HG02610 (cell line): ENCODE measurements at regions not wholly inside any gene's neighbourhood (a gene's known extent, or its start where the extent isn't known, plus 50 kb on each side); places are given as distances from the start of the nearest gene placed in this dataset.
A peak's percentile ranks its signal among the peaks of the same experiment; 100 is the strongest.
"Not testable (repeated sequence)": the region's sequence is repeated elsewhere in the genome, so short reads cannot be mapped to it uniquely, and the experiment has no call there.

Experiments used
- ATAC-seq: cut with Tn5 transposase; IDR thresholded peaks from one replicate; pipeline ENCODE4 v1.9.1; 2021; ENCODE audit warnings: mild to moderate bottlenecking, moderate library complexity; ENCODE audit not compliant: unreplicated experiment

- peak; percentile 96 for ATAC-seq
These were observed 59.1 kb downstream of the ZNF467 start for GRCh38 chr7:149714081-149714909.

GRCh38 chr7:149713731-149714068, 59.7 kb downstream of the ZNF467 start:
- ATAC-seq: no peak

GRCh38 chr7:149713061-149713730, 60.2 kb downstream of the ZNF467 start:
- ATAC-seq: no peak

- no peak for ATAC-seq
These were observed 65.4 kb downstream of the ZNF467 start for GRCh38 chr7:149708026-149708425.

GRCh38 chr7:149707448-149707886, 65.9 kb downstream of the ZNF467 start:
- ATAC-seq: no peak

- no peak for ATAC-seq
These were observed 67.0 kb downstream of the ZNF467 start for GRCh38 chr7:149706398-149706797.

- ATAC-seq: no peak
These were observed 68.9 kb downstream of the ZNF467 start for GRCh38 chr7:149704507-149704906.

GRCh38 chr7:149703044-149703650, 70.2 kb downstream of the ZNF467 start:
- ATAC-seq: no peak

- ATAC-seq: no peak
These were observed 71.7 kb downstream of the ZNF467 start for GRCh38 chr7:149701495-149702240.

GRCh38 chr7:149697767-149698166, 75.6 kb downstream of the ZNF467 start:
- not testable (repeated sequence) for ATAC-seq

- no peak for ATAC-seq
These were observed 77.1 kb downstream of the ZNF467 start for GRCh38 chr7:149696280-149696679.

- no peak for ATAC-seq
These were observed 80.8 kb downstream of the ZNF467 start for GRCh38 chr7:149692557-149692982.

- ATAC-seq: no peak
These were observed 81.3 kb downstream of the ZNF467 start for GRCh38 chr7:149692056-149692455.

- ATAC-seq: no peak
These were observed 82.5 kb downstream of the ZNF467 start for GRCh38 chr7:149690688-149691446.

- no peak for ATAC-seq
These were observed 84.1 kb downstream of the ZNF467 start for GRCh38 chr7:149689291-149689721.

- ATAC-seq: no peak
These were observed 84.6 kb downstream of the ZNF467 start for GRCh38 chr7:149688836-149689235.

GRCh38 chr7:149687820-149688219, 85.6 kb downstream of the ZNF467 start:
- not testable (repeated sequence) for ATAC-seq

- no peak for ATAC-seq
These were observed 86.9 kb downstream of the ZNF467 start for GRCh38 chr7:149686449-149686848.

- no peak for ATAC-seq
These were observed 87.4 kb downstream of the ZNF467 start for GRCh38 chr7:149686011-149686410.

- ATAC-seq: no peak
These were observed 87.9 kb downstream of the ZNF467 start for GRCh38 chr7:149685455-149685854.
